Parathyroid adenoma (tissue), 2 donors: ENCODE measurements at regions not wholly inside any gene's neighbourhood (a gene's known extent, or its start where the extent isn't known, plus 50 kb on each side); places are given as distances from the start of the nearest gene placed in this dataset.

Source experiments
- H2AFZ ChIP-seq: fragments of 300-600 bp; sonication (generic); one replicate; pipeline ENCODE4 v1.7.0; 2017; ENCODE audit warnings: antibody characterized with exemption, mild to moderate bottlenecking
- H3K27ac ChIP-seq: fragments of 300-600 bp; sonication (generic); one replicate; pipeline ENCODE4 v1.7.0; 2017
- H3K27me3 ChIP-seq: fragments of 300-600 bp; sonication (generic); one replicate; pipeline ENCODE4 v1.7.0; 2017; ENCODE audit warnings: low read length; ENCODE audit not compliant: control insufficient read depth, insufficient read depth
- H3K36me3 ChIP-seq: fragments of 300-600 bp; sonication (generic); one replicate; pipeline ENCODE4 v1.7.0; 2017; ENCODE audit warnings: low read length; ENCODE audit not compliant: control insufficient read depth, insufficient read depth
- H3K4me1 ChIP-seq: fragments of 300-600 bp; sonication (generic); one replicate; pipeline ENCODE4 v1.7.0; 2017; ENCODE audit warnings: control low read depth
- H3K4me2 ChIP-seq: fragments of 300-600 bp; sonication (generic); one replicate; pipeline ENCODE4 v1.7.0; 2017; ENCODE audit warnings: low read length
- H3K4me3 ChIP-seq: fragments of 300-600 bp; sonication (generic); one replicate; pipeline ENCODE4 v1.7.0; 2017; ENCODE audit warnings: low read depth, low read length
- H3K79me2 ChIP-seq: fragments of 300-600 bp; sonication (generic); one replicate; pipeline ENCODE4 v1.7.0; 2017; ENCODE audit warnings: control low read depth
- H3K9ac ChIP-seq: fragments of 300-600 bp; sonication (generic); one replicate; pipeline ENCODE4 v1.7.0; 2017; ENCODE audit warnings: mild to moderate bottlenecking
- H3K9me3 ChIP-seq: fragments of 300-600 bp; sonication (generic); one replicate; pipeline ENCODE4 v1.7.0; 2017; ENCODE audit warnings: low read length; ENCODE audit not compliant: control insufficient read depth
- TF ChIP-seq, protein P1 (sequence below): fragments of 300-600 bp; sonication (generic); IDR thresholded peaks from one replicate; pipeline ENCODE4 v1.7.0; 2017; ENCODE audit warnings: antibody characterized with exemption, mild to moderate bottlenecking
- donor health status: primary hyperparathyroidism.

GRCh38 chr20:60903325-60903971 is 348.6 kb upstream of the CDH4 start:
- no peak overlapping the region for H2AFZ ChIP-seq
- TF ChIP-seq, protein P1, sequence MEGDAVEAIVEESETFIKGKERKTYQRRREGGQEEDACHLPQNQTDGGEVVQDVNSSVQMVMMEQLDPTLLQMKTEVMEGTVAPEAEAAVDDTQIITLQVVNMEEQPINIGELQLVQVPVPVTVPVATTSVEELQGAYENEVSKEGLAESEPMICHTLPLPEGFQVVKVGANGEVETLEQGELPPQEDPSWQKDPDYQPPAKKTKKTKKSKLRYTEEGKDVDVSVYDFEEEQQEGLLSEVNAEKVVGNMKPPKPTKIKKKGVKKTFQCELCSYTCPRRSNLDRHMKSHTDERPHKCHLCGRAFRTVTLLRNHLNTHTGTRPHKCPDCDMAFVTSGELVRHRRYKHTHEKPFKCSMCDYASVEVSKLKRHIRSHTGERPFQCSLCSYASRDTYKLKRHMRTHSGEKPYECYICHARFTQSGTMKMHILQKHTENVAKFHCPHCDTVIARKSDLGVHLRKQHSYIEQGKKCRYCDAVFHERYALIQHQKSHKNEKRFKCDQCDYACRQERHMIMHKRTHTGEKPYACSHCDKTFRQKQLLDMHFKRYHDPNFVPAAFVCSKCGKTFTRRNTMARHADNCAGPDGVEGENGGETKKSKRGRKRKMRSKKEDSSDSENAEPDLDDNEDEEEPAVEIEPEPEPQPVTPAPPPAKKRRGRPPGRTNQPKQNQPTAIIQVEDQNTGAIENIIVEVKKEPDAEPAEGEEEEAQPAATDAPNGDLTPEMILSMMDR, result no peak
- no peaks in the 10 kb centered on the region for H3K9me3 ChIP-seq
- H3K79me2 ChIP-seq, result no peaks in the 10 kb centered on the region
- H3K9ac ChIP-seq, result no peak overlapping the region
- H3K36me3 ChIP-seq, result no peaks in the 10 kb centered on the region
- no peak overlapping the region for H3K4me3 ChIP-seq
- no peaks in the 10 kb centered on the region for H3K27me3 ChIP-seq
- H3K4me2 ChIP-seq, result no peak overlapping the region
- no peak overlapping the region for H3K27ac ChIP-seq
- H3K4me1 ChIP-seq, result no peaks in the 10 kb centered on the region

- Histone ChIP-seq H2AFZ (no peak overlapping the region), H3K9ac (no peak overlapping the region), H3K4me1 (no peaks in the 10 kb centered on the region), H3K79me2 (no peaks in the 10 kb centered on the region), H3K27ac (no peak overlapping the region), H3K27me3 (no peaks in the 10 kb centered on the region), H3K36me3 (no peaks in the 10 kb centered on the region), H3K4me3 (no peak overlapping the region), H3K9me3 (no peaks in the 10 kb centered on the region), H3K4me2 (no peak overlapping the region)
- TF ChIP-seq, protein P1, result no peak
Measured at GRCh38 chr20:60904730-60905129, 347.3 kb upstream of the CDH4 start.

DNA sequence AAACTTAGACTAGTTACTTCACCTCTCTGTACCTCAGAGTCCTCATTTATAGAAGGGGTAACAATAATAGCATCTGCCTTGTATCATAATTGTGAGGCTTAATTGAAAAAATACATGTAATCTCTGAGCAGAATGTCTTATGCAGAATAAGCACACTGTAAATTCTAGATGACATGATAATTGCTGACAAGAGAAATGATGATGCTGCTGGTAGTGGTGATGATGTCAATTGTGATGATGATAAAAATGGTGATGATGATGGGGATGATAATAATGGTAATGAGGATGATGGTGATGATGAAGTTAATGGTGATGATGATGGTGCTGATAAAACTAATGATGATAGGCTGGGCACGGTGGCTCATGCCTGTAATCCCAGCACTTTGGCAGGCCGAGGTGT is 346.1 kb upstream of the CDH4 start:
- no peak overlapping the region for H3K4me3 ChIP-seq
- no peak overlapping the region for H3K27ac ChIP-seq
- H3K4me2 ChIP-seq, result no peak overlapping the region
- H3K4me1 ChIP-seq, result no peaks in the 10 kb centered on the region
- H3K9me3 ChIP-seq, result no peaks in the 10 kb centered on the region
- no peaks in the 10 kb centered on the region for H3K27me3 ChIP-seq
- H3K79me2 ChIP-seq, result no peaks in the 10 kb centered on the region
- no peaks in the 10 kb centered on the region for H3K36me3 ChIP-seq
- no peak overlapping the region for H3K9ac ChIP-seq
- H2AFZ ChIP-seq, result no peak overlapping the region
- TF ChIP-seq, protein P1, result no peak

DNA sequence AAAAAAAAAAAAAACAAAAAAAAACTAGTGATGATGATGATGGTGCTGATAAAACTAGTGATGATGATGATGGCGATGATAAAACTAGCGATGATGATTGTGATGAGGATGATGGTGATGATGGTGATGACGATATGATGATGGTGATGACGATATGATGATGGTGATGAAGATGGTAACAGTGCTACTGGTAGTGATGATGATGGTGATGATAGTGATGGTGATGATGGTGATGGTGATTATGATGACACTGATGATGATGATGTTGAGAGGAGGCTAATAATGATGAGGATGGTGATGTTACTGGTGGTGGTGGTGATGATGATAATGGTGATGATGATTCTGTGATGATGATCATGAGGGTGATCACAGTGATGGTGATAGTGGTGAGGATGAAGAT is 345.5 kb upstream of the CDH4 start:
- Histone ChIP-seq H3K4me1 (no peaks in the 10 kb centered on the region), H3K9me3 (no peaks in the 10 kb centered on the region), H3K36me3 (no peaks in the 10 kb centered on the region), H3K9ac (no peak overlapping the region), H3K4me3 (no peak overlapping the region), H3K27ac (no peak overlapping the region), H3K79me2 (no peaks in the 10 kb centered on the region), H3K27me3 (no peaks in the 10 kb centered on the region), H3K4me2 (no peak overlapping the region), H2AFZ (no peak overlapping the region)
- TF ChIP-seq, protein P1, result no peak

- Histone ChIP-seq H3K4me1 (no peaks in the 10 kb centered on the region), H3K27me3 (no peaks in the 10 kb centered on the region), H2AFZ (no peak overlapping the region), H3K9ac (no peak overlapping the region), H3K4me2 (no peak overlapping the region), H3K79me2 (no peaks in the 10 kb centered on the region), H3K27ac (no peak overlapping the region), H3K36me3 (no peaks in the 10 kb centered on the region), H3K9me3 (no peaks in the 10 kb centered on the region), H3K4me3 (no peak overlapping the region)
- TF ChIP-seq, protein P1, result no peak
Measured at GRCh38 chr20:60913298-60913697, 338.8 kb upstream of the CDH4 start.
